Activated naive CD4-positive, alpha-beta T cell treated with anti-CD3 and anti-CD28 coated beads, Interleukin-2, amount 10 ng/mL, durations not matched to agents 7 days and 5 days (primary cell): ENCODE measurements at regions not wholly inside any gene's neighbourhood (a gene's known extent, or its start where the extent isn't known, plus 50 kb on each side); places are given as distances from the start of the nearest gene placed in this dataset.

ENCODE experiments used
- CTCF ChIA-PET: fragments of 350-600 bp; sonication (Branson Sonifier 250); formaldehyde crosslinking; loops from one replicate; lab custom pipeline; 2021; ENCODE audit warnings: antibody characterized with exemption; lab: Charles Lee
- DNase-seq: peaks from one replicate; pipeline ENCODE4 v3.0.0-alpha.2; 2020
- H3K27ac Mint-ChIP-seq: one replicate; pipeline ENCODE4 v1.8.0; 2021; ENCODE audit warnings: mild to moderate bottlenecking, moderate library complexity, mixed read lengths
- H3K27me3 Mint-ChIP-seq: one replicate; pipeline ENCODE4 v1.8.0; 2021; ENCODE audit warnings: mild to moderate bottlenecking, mixed read lengths
- H3K36me3 Mint-ChIP-seq: one replicate; pipeline ENCODE4 v1.8.0; 2021; ENCODE audit warnings: mixed read lengths
- H3K4me1 Mint-ChIP-seq: one replicate; pipeline ENCODE4 v1.8.0; 2021; ENCODE audit warnings: mixed read lengths
- H3K4me3 Mint-ChIP-seq: one replicate; pipeline ENCODE4 v1.8.0; 2021; ENCODE audit warnings: mild to moderate bottlenecking, moderate library complexity, mixed read lengths
- H3K9me3 Mint-ChIP-seq: one replicate; pipeline ENCODE4 v1.8.0; 2021; ENCODE audit warnings: mixed read lengths

- Mint-ChIP-seq H3K4me1 (no peaks in the 10 kb centered on the region), H3K9me3 (no peaks in the 10 kb centered on the region), H3K27me3 (peaks cover 69% of the 10 kb centered on the region), H3K27ac (no peak overlapping the region), H3K36me3 (no peaks in the 10 kb centered on the region), H3K4me3 (no peak overlapping the region)
- CTCF ChIA-PET, result no interaction called here
- no peak for DNase-seq
Measured at GRCh38 chr17:74053712-74054078, 149.8 kb upstream of the RPL38 start.

DNA sequence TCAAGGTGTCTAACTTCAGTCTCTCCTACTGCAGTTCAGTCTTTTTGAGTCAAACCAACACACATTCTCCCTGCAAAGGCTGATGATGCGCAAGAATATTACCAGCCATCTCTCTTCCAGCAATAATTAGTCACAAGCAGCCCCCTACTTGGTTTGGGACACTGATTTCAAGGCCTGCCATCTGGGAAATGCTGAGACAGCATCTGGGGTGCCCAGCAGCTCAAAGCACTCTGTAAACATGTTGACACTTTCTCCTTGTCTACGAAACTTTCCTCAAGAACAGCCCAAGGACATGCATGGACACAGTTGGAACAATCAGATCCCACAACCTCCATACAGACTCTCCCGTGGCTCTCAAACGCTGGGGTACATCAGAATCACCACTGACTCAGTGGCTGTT lies 149.2 kb upstream of the RPL38 start:
- CTCF ChIA-PET, result no interaction called here
- Mint-ChIP-seq H3K27ac (no peak overlapping the region), H3K9me3 (no peaks in the 10 kb centered on the region), H3K4me3 (no peak overlapping the region), H3K4me1 (no peaks in the 10 kb centered on the region), H3K27me3 (peaks cover 67% of the 10 kb centered on the region), H3K36me3 (no peaks in the 10 kb centered on the region)
- no peak for DNase-seq

GRCh38 chr17:74055508-74056160 lies 147.8 kb upstream of the RPL38 start:
- CTCF ChIA-PET, result no interaction called here
- Mint-ChIP-seq H3K4me3 (no peak overlapping the region), H3K4me1 (no peaks in the 10 kb centered on the region), H3K27me3 (peaks cover 74% of the 10 kb centered on the region), H3K36me3 (no peaks in the 10 kb centered on the region), H3K9me3 (no peaks in the 10 kb centered on the region), H3K27ac (no peak overlapping the region)
- DNase-seq, result no peak

DNA sequence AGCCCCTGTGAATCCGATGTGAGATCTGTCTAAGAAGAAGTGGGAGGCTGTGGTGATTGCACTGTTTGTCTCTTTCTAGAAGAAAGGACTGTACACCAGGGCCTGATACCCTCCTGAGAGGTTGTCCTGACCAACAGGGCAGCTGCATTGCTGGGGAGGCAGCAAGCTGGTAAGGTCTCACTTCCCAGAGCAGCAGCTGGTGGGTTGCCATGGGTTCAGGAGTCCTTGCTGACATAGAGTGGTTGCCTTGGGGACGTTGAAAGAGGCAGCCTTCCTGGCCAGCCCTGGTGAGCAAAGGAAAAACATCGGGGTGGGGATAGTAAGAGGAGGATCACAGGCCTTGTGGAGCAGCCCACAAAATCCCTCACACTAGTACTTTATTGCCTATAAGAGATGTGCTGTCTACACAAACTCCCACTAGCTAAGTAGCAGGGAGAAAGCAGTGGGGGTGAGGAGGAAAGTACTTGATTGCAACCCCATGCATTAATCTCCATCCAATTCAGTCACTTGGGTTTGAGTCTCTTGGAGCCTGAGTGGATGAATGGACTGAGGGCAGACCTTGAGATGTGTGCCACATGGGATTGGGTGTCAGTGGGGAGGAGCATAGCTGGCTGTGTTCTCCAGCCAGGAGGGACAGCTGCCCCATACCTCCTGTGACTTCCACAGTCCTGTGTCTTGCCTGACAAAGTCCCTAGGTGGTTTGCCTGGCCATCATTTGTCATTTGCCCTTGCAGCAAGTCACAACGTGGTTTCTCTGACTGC lies 143.8 kb upstream of the RPL38 start:
- CTCF ChIA-PET, result no interaction called here
- H3K4me1 Mint-ChIP-seq, result no peaks in the 10 kb centered on the region
- no peak for DNase-seq
- peaks cover 58% of the 10 kb centered on the region for H3K27me3 Mint-ChIP-seq
- no peak overlapping the region for H3K27ac Mint-ChIP-seq
- no peak overlapping the region for H3K4me3 Mint-ChIP-seq
- no peaks in the 10 kb centered on the region for H3K9me3 Mint-ChIP-seq
- H3K36me3 Mint-ChIP-seq, result no peaks in the 10 kb centered on the region

- Mint-ChIP-seq H3K4me1 (no peaks in the 10 kb centered on the region), H3K27me3 (peaks cover 45% of the 10 kb centered on the region), H3K9me3 (no peaks in the 10 kb centered on the region), H3K27ac (no peak overlapping the region), H3K36me3 (no peaks in the 10 kb centered on the region), H3K4me3 (no peak overlapping the region)
- CTCF ChIA-PET, result interaction anchor here (1.2 kb wide), 1 partner anchor 138 kb away, joined by 4 read pairs; no protein-coding TSS in a partner anchor
- no peak for DNase-seq
Measured at GRCh38 chr17:74061758-74062157, 141.7 kb upstream of the RPL38 start.

DNA sequence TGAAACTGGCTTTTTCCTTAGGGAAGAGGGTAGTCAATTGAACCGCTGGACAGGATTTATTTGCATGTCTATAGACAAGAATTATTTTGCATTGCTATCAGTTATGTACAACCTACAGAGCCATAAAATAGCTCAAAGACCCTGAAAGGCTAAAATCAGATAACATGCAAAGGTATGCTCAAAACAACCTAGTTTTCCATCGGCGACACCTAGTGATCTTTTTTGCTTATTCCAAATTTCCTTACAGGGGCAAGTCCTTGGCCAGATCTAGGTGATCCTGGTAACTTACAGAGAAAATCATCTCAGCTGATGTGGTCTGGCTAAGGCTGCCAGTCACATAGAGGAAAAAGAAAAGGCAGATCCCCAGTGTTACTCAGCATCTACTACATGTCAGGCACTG lies 141.2 kb upstream of the RPL38 start:
- CTCF ChIA-PET, result interaction anchor here (1.2 kb wide), 1 partner anchor 137 kb away, joined by 4 read pairs; no protein-coding TSS in a partner anchor
- no peak overlapping the region for H3K27ac Mint-ChIP-seq
- DNase-seq, result no peak
- no peaks in the 10 kb centered on the region for H3K9me3 Mint-ChIP-seq
- H3K27me3 Mint-ChIP-seq, result peaks cover 41% of the 10 kb centered on the region
- no peaks in the 10 kb centered on the region for H3K4me1 Mint-ChIP-seq
- H3K36me3 Mint-ChIP-seq, result no peaks in the 10 kb centered on the region
- H3K4me3 Mint-ChIP-seq, result no peak overlapping the region

GRCh38 chr17:74063439-74063838 lies 140.0 kb upstream of the RPL38 start:
- CTCF ChIA-PET, result no interaction called here
- Mint-ChIP-seq H3K9me3 (no peaks in the 10 kb centered on the region), H3K4me1 (no peaks in the 10 kb centered on the region), H3K27me3 (peaks cover 30% of the 10 kb centered on the region), H3K36me3 (no peaks in the 10 kb centered on the region), H3K27ac (no peak overlapping the region), H3K4me3 (no peak overlapping the region)
- no peak for DNase-seq

DNA sequence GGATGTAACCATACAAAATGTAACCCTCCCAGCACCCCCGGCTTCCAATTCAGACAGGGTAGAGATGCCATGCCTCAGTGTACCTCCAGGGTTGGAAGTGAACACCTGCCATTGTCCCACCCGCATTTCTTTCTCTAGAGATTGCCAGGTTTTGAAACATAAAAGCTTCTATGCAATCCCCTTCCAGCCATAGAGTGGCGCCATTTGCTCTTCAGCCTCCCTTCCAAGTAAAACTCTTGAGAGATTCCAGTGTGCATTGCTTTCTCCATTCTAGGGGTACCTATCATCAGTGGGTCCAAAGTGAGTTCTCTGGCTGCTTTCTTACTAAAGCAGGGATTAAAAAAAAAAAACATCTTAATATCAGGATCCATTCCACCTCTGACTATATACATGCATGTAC lies 133.1 kb upstream of the RPL38 start:
- Mint-ChIP-seq H3K4me3 (no peak overlapping the region), H3K9me3 (no peaks in the 10 kb centered on the region), H3K27ac (no peak overlapping the region), H3K36me3 (no peaks in the 10 kb centered on the region), H3K27me3 (peaks cover 19% of the 10 kb centered on the region), H3K4me1 (no peaks in the 10 kb centered on the region)
- CTCF ChIA-PET, result no interaction called here
- DNase-seq, result no peak

GRCh38 chr17:74070998-74071679 lies 132.3 kb upstream of the RPL38 start:
- H3K4me3 Mint-ChIP-seq, result no peak overlapping the region
- H3K27me3 Mint-ChIP-seq, result peaks cover 19% of the 10 kb centered on the region
- CTCF ChIA-PET, result no interaction called here
- H3K4me1 Mint-ChIP-seq, result no peaks in the 10 kb centered on the region
- H3K27ac Mint-ChIP-seq, result no peak overlapping the region
- DNase-seq, result no peak
- H3K9me3 Mint-ChIP-seq, result no peaks in the 10 kb centered on the region
- no peaks in the 10 kb centered on the region for H3K36me3 Mint-ChIP-seq

DNA sequence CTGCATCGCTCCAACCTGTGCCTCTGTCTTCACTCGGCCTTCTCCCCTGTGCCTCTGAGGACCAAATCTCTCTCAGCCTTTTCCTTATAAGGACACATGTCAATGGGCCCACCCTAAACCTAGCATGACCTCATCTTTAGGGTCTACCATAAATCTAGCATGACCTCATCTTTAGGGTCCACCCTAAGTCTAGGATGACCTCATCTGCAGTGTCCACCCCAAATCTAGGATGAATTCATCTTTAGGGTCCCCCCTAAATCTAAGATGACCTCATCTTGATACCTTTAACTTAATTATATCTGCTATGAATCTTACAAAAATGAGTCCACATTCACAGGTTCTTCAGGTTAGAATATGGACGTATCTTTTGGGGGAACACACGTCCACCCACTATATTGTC lies 131.1 kb upstream of the RPL38 start:
- no peak overlapping the region for H3K27ac Mint-ChIP-seq
- CTCF ChIA-PET, result no interaction called here
- DNase-seq, result no peak
- H3K4me3 Mint-ChIP-seq, result no peak overlapping the region
- H3K4me1 Mint-ChIP-seq, result no peaks in the 10 kb centered on the region
- H3K27me3 Mint-ChIP-seq, result peaks cover 15% of the 10 kb centered on the region
- no peaks in the 10 kb centered on the region for H3K36me3 Mint-ChIP-seq
- H3K9me3 Mint-ChIP-seq, result no peaks in the 10 kb centered on the region

- H3K4me3 Mint-ChIP-seq, result no peak overlapping the region
- no peaks in the 10 kb centered on the region for H3K27me3 Mint-ChIP-seq
- CTCF ChIA-PET, result no interaction called here
- no peak overlapping the region for H3K27ac Mint-ChIP-seq
- no peaks in the 10 kb centered on the region for H3K36me3 Mint-ChIP-seq
- H3K9me3 Mint-ChIP-seq, result no peaks in the 10 kb centered on the region
- no peak for DNase-seq
- H3K4me1 Mint-ChIP-seq, result no peaks in the 10 kb centered on the region
Measured at GRCh38 chr17:74076446-74076845, 127.0 kb upstream of the RPL38 start.

- no peak overlapping the region for H3K4me3 Mint-ChIP-seq
- H3K36me3 Mint-ChIP-seq, result no peaks in the 10 kb centered on the region
- H3K27ac Mint-ChIP-seq, result no peak overlapping the region
- H3K9me3 Mint-ChIP-seq, result no peaks in the 10 kb centered on the region
- peaks cover 5% of the 10 kb centered on the region for H3K27me3 Mint-ChIP-seq
- CTCF ChIA-PET, result no interaction called here
- DNase-seq, result no peak
- no peaks in the 10 kb centered on the region for H3K4me1 Mint-ChIP-seq
Measured at GRCh38 chr17:74077231-74077630, 126.2 kb upstream of the RPL38 start.

DNA sequence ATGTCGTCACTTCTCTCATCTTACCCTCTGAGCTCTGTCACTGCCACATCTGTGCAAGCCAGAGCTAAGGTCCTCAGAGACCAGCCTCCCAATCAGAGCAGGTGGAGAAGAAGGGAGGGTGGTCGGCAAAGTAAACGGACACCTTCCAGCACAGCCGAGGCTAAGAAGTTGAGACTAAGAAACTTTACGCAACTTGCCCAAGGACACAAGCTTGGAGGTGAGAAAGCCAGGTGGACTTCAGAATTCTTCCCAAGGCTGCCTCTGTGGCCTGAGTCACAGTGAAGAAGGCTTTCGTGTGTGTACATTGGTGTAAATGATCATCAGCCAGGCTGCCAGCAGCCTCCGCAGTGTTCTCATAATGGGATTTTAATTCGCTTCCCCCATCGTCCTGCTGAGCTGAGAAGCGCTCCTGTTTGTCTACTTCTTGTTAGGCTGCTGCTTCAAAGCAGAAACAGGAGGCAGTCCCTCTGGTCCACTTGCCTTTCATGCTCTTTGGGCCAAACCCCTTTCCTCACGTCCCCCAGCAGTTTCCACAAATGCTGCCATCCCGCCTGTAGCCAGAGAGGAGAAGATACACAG lies 125.0 kb upstream of the RPL38 start:
- Mint-ChIP-seq H3K27ac (no peak overlapping the region), H3K4me3 (no peak overlapping the region), H3K27me3 (peaks cover 17% of the 10 kb centered on the region), H3K9me3 (no peaks in the 10 kb centered on the region), H3K4me1 (no peaks in the 10 kb centered on the region), H3K36me3 (no peaks in the 10 kb centered on the region)
- DNase-seq, result no peak
- CTCF ChIA-PET, result interaction anchor here (1.2 kb wide), 1 partner anchor 12 kb away, joined by 4 read pairs; no protein-coding TSS in a partner anchor

DNA sequence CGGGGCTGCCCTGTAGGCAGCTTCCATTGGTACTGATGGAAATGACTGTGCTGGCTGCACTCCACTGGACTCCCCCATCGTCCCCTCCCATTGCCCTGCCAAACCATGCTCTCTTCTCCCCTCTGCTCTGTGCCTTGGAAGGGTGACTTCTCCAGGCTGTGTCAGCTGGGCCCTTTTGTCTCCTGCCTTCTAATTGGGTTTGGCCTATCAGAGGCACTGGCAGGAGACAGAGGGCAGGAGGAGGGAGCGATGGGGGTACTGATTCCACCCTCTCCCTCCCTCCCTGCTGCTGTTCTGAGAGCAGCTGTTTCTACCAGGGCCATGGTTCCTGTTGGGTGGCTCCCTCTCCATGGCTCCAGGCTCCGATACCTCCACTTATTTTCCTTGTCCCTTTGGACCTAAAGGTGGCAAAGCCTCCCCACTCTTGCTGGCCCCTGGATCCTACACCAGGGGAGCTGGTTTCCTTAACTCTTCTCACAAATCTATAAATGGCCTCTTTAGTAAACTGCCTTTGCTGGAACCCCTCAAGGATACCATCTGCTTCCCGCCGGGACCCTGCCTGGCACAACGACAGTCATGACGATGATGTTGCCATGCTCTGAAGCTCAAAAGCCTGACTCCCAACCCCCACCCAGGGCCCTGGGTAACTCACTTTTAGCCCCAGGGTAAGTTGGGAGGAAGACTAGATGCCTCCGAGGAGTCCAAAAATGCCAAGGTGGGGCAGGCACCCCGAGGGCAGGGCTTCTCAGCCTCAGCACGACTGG lies 123.8 kb upstream of the RPL38 start:
- H3K9me3 Mint-ChIP-seq, result no peaks in the 10 kb centered on the region
- H3K27ac Mint-ChIP-seq, result no peak overlapping the region
- no peaks in the 10 kb centered on the region for H3K36me3 Mint-ChIP-seq
- H3K27me3 Mint-ChIP-seq, result peaks cover 21% of the 10 kb centered on the region
- DNase-seq, result no peak
- no peak overlapping the region for H3K4me3 Mint-ChIP-seq
- no peaks in the 10 kb centered on the region for H3K4me1 Mint-ChIP-seq
- CTCF ChIA-PET, result interaction anchor here (1.0 to 1.2 kb wide), 2 partner anchors 10 to 81 kb away, joined by 3 to 4 read pairs; no protein-coding TSS in a partner anchor
